ENCODE measurements at regions not wholly inside any gene's neighbourhood (a gene's known extent, or its start where the extent isn't known, plus 50 kb on each side); places are given as distances from the start of the nearest gene placed in this dataset.
"Not testable (repeated sequence)": the region's sequence is repeated elsewhere in the genome, so short reads cannot be mapped to it uniquely, and the experiment has no call there.

DNA sequence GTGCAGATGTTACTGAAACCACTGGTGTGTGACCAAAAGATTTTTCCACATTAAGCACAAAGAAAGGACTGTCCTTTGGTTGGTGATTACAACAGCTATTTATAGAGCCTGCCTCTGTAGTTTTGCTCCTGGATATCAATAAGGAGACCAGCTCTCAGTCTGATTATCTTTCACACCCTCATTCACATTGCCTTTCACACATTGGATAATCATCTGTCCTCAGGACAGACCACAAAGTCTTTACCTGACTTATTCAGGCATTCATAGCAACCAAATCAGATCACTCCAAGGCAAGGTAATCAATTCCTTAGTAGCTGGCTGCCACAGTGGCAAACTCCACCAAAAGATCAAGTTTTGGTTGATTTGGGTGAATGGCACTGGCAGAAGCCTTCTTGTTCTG, 59.6 kb upstream of the CPSF6 start:
- DNase-seq, result no peak

DNA sequence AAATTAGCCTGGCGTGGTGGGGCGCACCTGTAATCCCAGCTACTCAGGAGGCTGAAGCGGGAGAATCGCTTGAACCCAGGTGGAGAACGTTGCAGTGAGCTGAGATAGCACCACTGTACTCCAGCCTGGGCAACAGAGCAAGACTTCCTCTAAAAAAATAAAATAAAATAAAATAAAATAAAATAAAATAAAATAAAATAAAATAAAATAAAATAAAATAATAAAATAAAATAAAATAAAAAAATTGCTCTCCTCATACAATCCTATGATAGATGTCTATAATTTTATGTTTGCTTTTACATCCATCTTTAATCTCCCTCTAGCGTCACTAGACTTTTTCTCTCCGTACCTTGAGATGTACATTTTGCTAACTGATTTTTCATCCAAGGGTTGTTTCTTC, 51.8 kb upstream of the CPSF6 start:
- DNase-seq, result not testable (repeated sequence)

DNA sequence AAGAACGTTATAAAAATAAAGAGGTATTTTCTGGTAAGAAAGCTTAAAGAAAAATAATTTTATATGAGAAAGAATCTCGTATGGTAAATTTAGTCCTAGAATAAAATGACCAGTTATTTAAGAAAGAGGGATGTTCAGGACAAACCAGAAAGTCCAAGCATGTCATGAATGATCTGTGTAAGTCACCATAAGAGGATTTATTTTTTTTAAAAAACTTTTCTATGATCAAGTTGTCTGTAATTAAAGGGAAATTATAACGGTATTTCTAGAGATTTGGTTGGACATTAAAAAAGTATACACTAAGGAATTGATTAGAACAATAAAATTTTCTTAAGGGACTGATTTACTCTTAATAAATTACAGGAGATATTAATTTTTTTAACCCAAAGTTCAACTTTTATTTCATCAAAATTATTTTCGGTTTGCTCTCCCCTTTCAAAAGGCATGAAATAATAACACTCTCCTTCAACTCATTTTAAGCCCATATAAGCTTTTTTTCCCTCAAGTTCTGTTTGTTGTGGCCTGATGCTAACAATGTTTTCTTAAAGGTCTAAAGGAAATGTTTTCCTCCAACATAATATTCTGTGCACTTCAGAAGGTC, 49.9 kb upstream of the CPSF6 start:
- DNase-seq, result no peak
